GM23248 (cell line): ENCODE measurements at regions not wholly inside any gene's neighbourhood (a gene's known extent, or its start where the extent isn't known, plus 50 kb on each side); places are given as distances from the start of the nearest gene placed in this dataset.
"Not testable (repeated sequence)": the region's sequence is repeated elsewhere in the genome, so short reads cannot be mapped to it uniquely, and the experiment has no call there.

Source experiments
- DNase-seq: peaks from one replicate; pipeline ENCODE4 v3.0.0-alpha.2; 2015
- H2AFZ ChIP-seq: fragments of 200-600 bp; sonication (generic); 2 replicates; pipeline ENCODE4 v1.6.1; 2016; ENCODE audit warnings: antibody characterized with exemption
- H3F3A ChIP-seq: fragments of 200-600 bp; sonication (generic); 2 replicates; pipeline ENCODE4 v1.6.1; 2016; ENCODE audit warnings: mild to moderate bottlenecking, antibody characterized with exemption, mixed run types; ENCODE audit not compliant: insufficient read depth
- H3K27ac ChIP-seq: fragments of 200-600 bp; sonication (generic); 2 replicates; pipeline ENCODE4 v1.5.1; 2016; ENCODE audit warnings: mild to moderate bottlenecking
- H3K27me3 ChIP-seq: fragments of 200-600 bp; sonication (generic); replicated peaks from 2 replicates; pipeline ENCODE4 v1.6.1; 2016; ENCODE audit warnings: mild to moderate bottlenecking; ENCODE audit not compliant: insufficient read depth
- H3K36me3 ChIP-seq: fragments of 200-600 bp; sonication (generic); 2 replicates; pipeline ENCODE4 v1.6.1; 2016; ENCODE audit warnings: low read depth, mild to moderate bottlenecking
- H3K4me1 ChIP-seq: fragments of 200-600 bp; sonication (generic); 2 replicates; pipeline ENCODE4 v1.6.1; 2016; ENCODE audit warnings: mild to moderate bottlenecking; ENCODE audit not compliant: insufficient read depth
- H3K4me2 ChIP-seq: fragments of 200-600 bp; sonication (generic); one replicate; pipeline ENCODE4 v1.6.1; 2016; ENCODE audit warnings: mild to moderate bottlenecking; ENCODE audit not compliant: unreplicated experiment
- H3K4me3 ChIP-seq: fragments of 200-600 bp; sonication (generic); 2 replicates; pipeline ENCODE4 v1.5.1; 2016; ENCODE audit warnings: mild to moderate bottlenecking
- H3K79me2 ChIP-seq: fragments of 200-600 bp; sonication (generic); 2 replicates; pipeline ENCODE4 v1.6.1; 2016; ENCODE audit warnings: mild to moderate bottlenecking; ENCODE audit not compliant: insufficient read depth
- H3K9ac ChIP-seq: fragments of 200-600 bp; sonication (generic); 2 replicates; pipeline ENCODE4 v1.6.1; 2016; ENCODE audit warnings: mild to moderate bottlenecking
- H3K9me2 ChIP-seq: fragments of 200-600 bp; sonication (generic); 2 replicates; pipeline ENCODE4 v1.6.1; 2016; ENCODE audit warnings: mixed run types, mild to moderate bottlenecking, moderate library complexity; ENCODE audit not compliant: insufficient read depth
- H3K9me3 ChIP-seq: fragments of 200-600 bp; sonication (generic); one replicate; pipeline ENCODE4 v1.6.1; 2017; ENCODE audit warnings: low read depth
- H4K20me1 ChIP-seq: fragments of 200-600 bp; sonication (generic); 2 replicates; pipeline ENCODE4 v1.6.0; 2016; ENCODE audit not compliant: insufficient read depth
- EZH2 ChIP-seq: fragments of 200-600 bp; sonication (generic); IDR thresholded peaks from 2 replicates; pipeline ENCODE4 v1.6.1; 2018; ENCODE audit warnings: antibody characterized with exemption, mild to moderate bottlenecking; ENCODE audit not compliant: insufficient read depth, poor library complexity, severe bottlenecking
- EZH2phosphoT487 ChIP-seq: fragments of 200-600 bp; sonication (generic); IDR thresholded peaks from 2 replicates; pipeline ENCODE4 v1.6.1; 2018; ENCODE audit warnings: antibody characterized with exemption, moderate library complexity, mild to moderate bottlenecking, low read depth; ENCODE audit not compliant: insufficient read depth
- WGBS, 2 experiments: methylation state at CpG; one replicate each; pipeline ENCODE4 v1.1.6; 2015 to 2017; ENCODE audit warnings: low lambda C conversion rate in 2 of 2, low coverage in 1 of 2; ENCODE audit errors: missing lambda C conversion rate in 2 of 2; 5-methylcytosine and 5-hydroxymethylcytosine counted together
- in situ Hi-C: fragments of 300-500 bp; cut with MboI; formaldehyde crosslinking; loops from 2 replicates; pipeline ENCODE4 v1.15.0; 2020

DNA sequence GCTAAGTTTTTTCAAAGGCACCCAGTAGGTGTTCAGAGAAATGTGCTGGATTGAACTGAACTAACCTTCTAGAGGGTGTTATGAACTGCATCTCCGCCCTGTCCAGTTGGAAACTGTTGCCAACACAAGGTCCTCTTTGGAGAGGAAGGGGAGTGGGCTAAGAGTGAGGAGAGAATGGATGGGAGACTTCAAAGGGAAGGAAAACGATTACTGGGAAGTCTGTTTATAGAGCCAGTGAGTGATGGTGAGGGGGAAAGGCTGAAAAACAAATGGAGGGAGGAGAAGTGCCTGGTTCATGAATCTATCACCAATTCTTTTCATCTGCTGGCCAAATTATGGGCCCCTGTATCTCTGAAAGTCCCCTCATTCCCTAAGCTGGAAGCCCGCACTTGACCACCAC is 86.0 kb upstream of the TBX5 start:
- Histone ChIP-seq H3F3A (no peaks in the 10 kb centered on the region), H3K4me2 (no peak overlapping the region), H3K4me3 (no peak overlapping the region), H3K36me3 (no peaks in the 10 kb centered on the region), H3K27me3 (peaks cover 72% of the 10 kb centered on the region), H3K27ac (no peak overlapping the region), H3K9me3 (no peaks in the 10 kb centered on the region), H4K20me1 (no peaks in the 10 kb centered on the region), H3K79me2 (no peaks in the 10 kb centered on the region), H3K9me2 (no peaks in the 10 kb centered on the region), H3K9ac (no peak overlapping the region), H2AFZ (no peak overlapping the region), H3K4me1 (no peaks in the 10 kb centered on the region)
- no peak for DNase-seq
- in situ Hi-C loops, result no loop called here
- TF ChIP-seq EZH2, result no peak
- TF ChIP-seq EZH2phosphoT487, result no peak
- WGBS, 2 experiments, result 52 to 53% methylated on average over 3 of the region's 3 CpGs

DNA sequence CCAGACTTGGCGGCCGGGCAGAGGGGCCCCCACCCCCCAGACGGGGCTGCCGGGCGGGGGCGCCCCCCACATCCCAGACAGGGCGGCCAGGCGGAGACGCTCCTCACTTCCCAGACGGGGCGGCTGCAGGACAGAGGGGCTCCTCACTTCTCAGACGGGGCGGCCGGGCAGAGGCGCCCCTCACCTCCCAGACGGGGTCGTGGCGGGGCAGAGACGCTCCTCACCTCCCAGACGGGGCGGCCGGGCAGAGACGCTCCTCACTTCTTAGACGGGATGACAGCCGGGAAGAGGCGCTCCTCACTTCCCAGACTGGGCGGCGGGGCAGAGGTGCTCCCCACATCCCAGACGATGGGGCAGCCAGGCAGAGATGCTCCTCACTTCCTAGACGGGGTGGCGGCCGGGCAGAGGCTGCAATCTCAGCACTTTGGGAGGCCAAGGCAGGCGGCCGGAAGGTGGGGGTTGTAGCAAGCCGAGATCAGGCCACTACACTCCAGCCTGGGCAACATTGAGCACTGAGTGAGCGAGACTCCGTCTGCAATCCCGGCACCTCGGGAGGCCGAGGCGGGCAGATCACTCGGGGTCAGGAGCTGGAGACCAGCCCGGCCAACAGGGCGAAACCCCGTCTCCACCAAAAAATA is 79.0 kb upstream of the TBX5 start:
- H3K27me3 ChIP-seq, result peaks cover 38% of the 10 kb centered on the region
- H3K4me1 ChIP-seq, H3K4me2 ChIP-seq, H3F3A ChIP-seq, H2AFZ ChIP-seq, H3K36me3 ChIP-seq, H4K20me1 ChIP-seq, H3K4me3 ChIP-seq, H3K79me2 ChIP-seq, H3K9ac ChIP-seq, H3K9me3 ChIP-seq, DNase-seq, H3K9me2 ChIP-seq, in situ Hi-C loops, H3K27ac ChIP-seq: not testable (repeated sequence)
- 87 to 89% methylated on average over 25 to 28 of the region's 45 CpGs for WGBS, 2 experiments

DNA sequence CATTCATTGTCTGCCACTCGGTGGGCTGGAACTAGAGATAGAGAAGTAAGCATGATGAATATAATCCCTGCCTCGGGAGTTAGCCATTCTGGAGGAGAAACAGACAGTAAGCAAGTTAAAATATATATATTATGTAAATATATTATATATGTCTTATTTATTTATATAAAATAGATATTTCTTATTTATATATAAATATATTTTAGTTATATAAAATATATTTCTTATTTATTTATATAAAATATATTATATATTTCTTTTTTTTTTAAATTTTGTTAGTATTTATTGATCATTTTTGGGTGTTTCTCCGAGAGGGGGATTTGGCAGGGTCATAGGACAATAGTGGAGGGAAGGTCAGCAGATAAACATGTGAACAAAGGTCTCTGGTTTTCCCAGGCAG is 78.1 kb upstream of the TBX5 start:
- Histone ChIP-seq H3K9me2 (no peaks in the 10 kb centered on the region), H2AFZ (no peak overlapping the region), H3K9ac (no peak overlapping the region), H3K9me3 (no peaks in the 10 kb centered on the region), H3F3A (no peaks in the 10 kb centered on the region), H4K20me1 (no peaks in the 10 kb centered on the region), H3K27ac (no peak overlapping the region), H3K27me3 (peaks cover 30% of the 10 kb centered on the region), H3K36me3 (no peaks in the 10 kb centered on the region), H3K4me1 (peaks cover 4% of the 10 kb centered on the region; the same call in 1 of the 2 replicates), H3K4me2 (no peak overlapping the region), H3K79me2 (no peaks in the 10 kb centered on the region), H3K4me3 (no peak overlapping the region)
- in situ Hi-C loops, result no loop called here
- WGBS, 2 experiments, result 73 to 91% methylated on average over 3 of the region's 3 CpGs
- no peak for TF ChIP-seq EZH2
- TF ChIP-seq EZH2phosphoT487, result no peak
- DNase-seq, result no peak

- H3K27me3 ChIP-seq, result peaks cover 7% of the 10 kb centered on the region
- H3K79me2 ChIP-seq, result no peaks in the 10 kb centered on the region
- peak overlapping the region; percentile 93 for H3K4me2 ChIP-seq
- no peak overlapping the region for H3K27ac ChIP-seq
- in situ Hi-C loops, result no loop called here
- H3K36me3 ChIP-seq, result no peaks in the 10 kb centered on the region
- peak overlapping the region; percentile 86 for H3K4me3 ChIP-seq
- H4K20me1 ChIP-seq, result no peaks in the 10 kb centered on the region
- no peaks in the 10 kb centered on the region for H3F3A ChIP-seq
- peaks cover 4% of the 10 kb centered on the region; the same call in 1 of the 2 replicates for H3K4me1 ChIP-seq
- H2AFZ ChIP-seq, result peak overlapping the region; percentile 88
- H3K9me2 ChIP-seq, result no peaks in the 10 kb centered on the region
- peak; percentile 49 for DNase-seq
- 3 to 7% methylated on average over 6 of the region's 6 CpGs for WGBS, 2 experiments
- H3K9ac ChIP-seq, result 0 out of 2 replicates have a peak overlapping the region, but pooled peaks have one; percentile 62
- TF ChIP-seq EZH2 (no peak), EZH2phosphoT487 (no peak)
- H3K9me3 ChIP-seq, result no peaks in the 10 kb centered on the region
These were observed 75.2 kb upstream of the TBX5 start for GRCh38 chr12:114481200-114481535.
